H1 (cell line): ENCODE measurements at regions not wholly inside any gene's neighbourhood (a gene's known extent, or its start where the extent isn't known, plus 50 kb on each side); places are given as distances from the start of the nearest gene placed in this dataset.

Experiments
- CBX8 ChIP-seq: fragments of 300-800, 300-1000 bp; sonication (generic); IDR thresholded peaks from 2 replicates; pipeline ENCODE4 v1.7.1; 2016; ENCODE audit warnings: low read depth, low read length, borderline replicate concordance
- CEBPB ChIP-seq: IDR thresholded peaks from 2 replicates; pipeline ENCODE4 v1.6.1; 2012; ENCODE audit warnings: low read depth, low read length
- CHD7 ChIP-seq: fragments of 300-600 bp; sonication (generic); IDR thresholded peaks from 2 replicates; pipeline ENCODE4 v1.7.1; 2012; ENCODE audit warnings: low read length, moderate library complexity, mild to moderate bottlenecking, inconsistent platforms; ENCODE audit not compliant: insufficient replicate concordance
- HDAC6 ChIP-seq: IDR thresholded peaks from one replicate; pipeline ENCODE4 v1.7.1; 2012; ENCODE audit warnings: low read depth, mild to moderate bottlenecking, inconsistent platforms, low read length, moderate library complexity
- KDM4A ChIP-seq: IDR thresholded peaks from one replicate; pipeline ENCODE4 v1.7.1; 2012; ENCODE audit warnings: low read depth, mild to moderate bottlenecking, moderate library complexity, low read length, inconsistent platforms; ENCODE audit not compliant: severe bottlenecking
- MAX ChIP-seq: IDR thresholded peaks from 2 replicates; pipeline ENCODE4 v1.6.1; 2012; ENCODE audit warnings: inconsistent platforms
- RNF2 ChIP-seq: fragments of 200-900, 300-1000 bp; sonication (generic); IDR thresholded peaks from 2 replicates; pipeline ENCODE4 v1.7.1; 2016; ENCODE audit warnings: borderline replicate concordance, low read depth, mild to moderate bottlenecking, antibody characterized with exemption, low read length; ENCODE audit not compliant: poor library complexity, severe bottlenecking; ENCODE audit errors: missing control alignments
- SP4 ChIP-seq: IDR thresholded peaks from 2 replicates; pipeline ENCODE4 v1.6.1; 2012; ENCODE audit warnings: low read length, inconsistent platforms
- ZNF274 ChIP-seq: IDR thresholded peaks from 2 replicates; pipeline ENCODE4 v1.7.0; 2012; ENCODE audit warnings: low read length, borderline replicate concordance; ENCODE audit errors: extremely low read depth

GRCh38 chr1:83692524-83693381 is 306.2 kb downstream of the TTLL7 start (continued):
- TF ChIP-seq CHD7 (no peak), MAX (peak; percentile 57), RNF2 (no peak), ZNF274 (no peak), SP4 (no peak), KDM4A (peak; percentile 51), CBX8 (no peak), CEBPB (no peak), HDAC6 (no peak)
